ENCODE measurements at regions not wholly inside any gene's neighbourhood (a gene's known extent, or its start where the extent isn't known, plus 50 kb on each side); places are given as distances from the start of the nearest gene placed in this dataset.
"Not testable (repeated sequence)": the region's sequence is repeated elsewhere in the genome, so short reads cannot be mapped to it uniquely, and the experiment has no call there.

DNA sequence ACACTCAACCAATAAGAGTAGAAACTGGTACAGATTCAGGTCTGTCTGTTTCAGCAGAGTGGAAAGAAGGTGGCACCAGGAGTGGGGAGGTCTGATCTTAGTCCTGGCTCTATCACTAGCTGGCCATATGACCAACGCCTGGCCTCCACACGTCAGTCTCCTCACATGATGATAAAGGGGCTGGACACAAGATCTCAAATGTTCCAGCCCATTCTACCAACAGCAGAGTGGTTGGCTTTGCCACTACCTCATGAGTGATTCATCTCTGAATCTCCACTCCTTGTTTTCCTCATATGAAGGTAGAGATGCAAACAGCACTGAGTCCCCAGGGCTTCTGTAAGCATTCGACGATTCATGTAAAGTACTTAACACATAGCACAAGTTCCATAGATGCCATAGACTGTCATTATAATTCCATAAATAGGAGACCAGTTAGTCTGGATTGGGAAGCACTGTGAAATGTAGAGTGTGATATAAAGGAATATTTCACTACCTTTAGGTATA lies 281.9 kb upstream of the ASIC2 start:
- no peak for DNase-seq

DNA sequence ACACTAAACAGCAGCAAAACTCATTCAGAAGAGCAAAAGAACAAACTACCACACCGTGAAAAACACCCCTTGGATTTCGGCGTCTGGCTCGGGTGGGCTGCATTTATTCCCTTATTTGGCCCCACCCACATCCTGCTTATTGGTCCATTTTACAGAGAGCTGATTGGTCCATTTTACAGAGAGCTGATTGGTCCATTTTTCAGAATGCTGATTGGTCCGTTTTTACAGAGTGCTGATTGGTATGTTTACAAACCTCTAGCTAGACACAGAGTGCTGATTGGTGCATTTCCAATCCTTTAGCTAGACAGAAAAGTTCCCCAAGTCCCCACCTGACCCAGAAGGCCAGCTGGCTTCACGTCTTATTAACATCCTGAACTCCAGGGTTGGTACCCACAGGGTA lies 286.6 kb upstream of the ASIC2 start:
- DNase-seq, result not testable (repeated sequence)

DNA sequence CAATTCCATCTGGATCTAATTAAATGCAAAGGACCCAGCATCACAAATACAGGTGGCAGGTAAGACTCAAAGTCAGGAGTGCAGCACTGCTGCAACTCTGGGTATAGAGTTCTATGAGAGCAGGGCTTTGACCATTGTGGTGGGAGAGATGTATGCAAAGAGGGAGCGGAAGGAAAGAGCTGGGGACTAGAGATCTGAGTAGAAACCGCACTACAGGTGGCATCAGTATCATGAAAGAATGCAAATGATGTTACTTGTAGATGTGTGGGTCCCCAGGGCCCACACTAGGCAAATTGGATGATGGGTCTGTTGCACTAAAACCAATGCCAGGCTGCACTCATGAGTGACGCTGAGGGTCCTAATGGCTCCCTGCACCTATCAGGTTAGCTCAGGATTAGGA lies 287.1 kb upstream of the ASIC2 start:
- DNase-seq, result no peak

DNA sequence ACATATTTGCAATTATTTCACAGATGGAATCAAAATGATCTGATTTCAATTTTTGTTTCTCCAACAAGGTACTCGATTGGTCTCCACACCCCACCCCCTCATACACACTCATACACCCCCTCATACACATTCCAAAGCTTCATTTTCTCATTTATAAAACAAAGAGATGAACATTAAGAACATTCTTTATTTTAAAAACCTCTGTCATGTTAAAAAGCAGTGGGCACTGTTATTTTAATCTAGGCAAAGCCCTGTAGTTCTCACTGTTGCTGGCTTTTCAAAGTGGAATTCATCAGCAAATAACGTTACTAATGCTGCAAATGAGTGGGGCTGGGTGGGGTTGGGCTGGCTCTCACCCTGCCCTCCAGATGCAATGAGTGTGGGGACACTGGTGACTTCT lies 289.6 kb upstream of the ASIC2 start:
- no peak for DNase-seq

DNA sequence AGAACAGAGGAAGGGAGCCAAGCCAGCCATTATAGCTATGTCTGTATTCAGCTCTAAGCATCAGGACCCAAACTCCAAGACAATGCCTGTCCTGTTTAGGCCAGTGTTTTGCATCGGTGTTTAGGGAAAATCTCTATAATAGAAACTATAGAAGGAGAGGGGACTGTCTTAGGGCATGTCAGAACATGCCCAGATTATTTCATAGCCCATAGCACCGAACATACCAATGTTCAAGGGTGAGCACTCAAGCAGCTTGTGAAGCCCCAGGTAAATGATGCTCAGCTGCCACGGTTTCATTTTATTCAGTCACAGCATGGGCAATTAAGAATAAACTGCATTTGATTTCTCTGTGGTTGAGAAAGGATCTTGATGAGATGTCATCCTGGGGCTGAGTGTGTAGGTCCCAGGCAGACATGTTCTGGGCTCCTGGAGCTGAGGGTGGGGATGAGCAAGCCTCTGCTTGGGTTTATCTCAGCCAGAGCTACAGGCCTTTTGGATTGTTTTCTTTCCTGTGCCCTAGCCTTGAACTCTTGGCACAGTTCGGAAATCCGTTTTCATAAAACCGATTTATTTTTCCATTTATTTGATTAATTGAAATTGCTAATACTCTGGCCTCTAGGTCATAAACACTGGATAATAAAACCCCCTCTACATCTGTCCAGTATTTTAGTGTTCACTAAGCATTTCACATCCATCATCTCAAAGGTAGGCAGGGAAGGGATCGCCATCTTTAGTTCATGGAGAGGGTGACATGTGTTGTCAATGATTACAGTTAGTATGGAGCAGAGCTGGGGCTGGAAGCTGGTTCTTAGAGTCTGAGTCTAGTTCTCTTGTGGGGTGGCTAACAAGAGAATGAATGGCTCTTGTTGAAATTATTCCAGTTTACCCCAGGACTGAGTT lies 290.7 kb upstream of the ASIC2 start:
- no peak for DNase-seq

DNA sequence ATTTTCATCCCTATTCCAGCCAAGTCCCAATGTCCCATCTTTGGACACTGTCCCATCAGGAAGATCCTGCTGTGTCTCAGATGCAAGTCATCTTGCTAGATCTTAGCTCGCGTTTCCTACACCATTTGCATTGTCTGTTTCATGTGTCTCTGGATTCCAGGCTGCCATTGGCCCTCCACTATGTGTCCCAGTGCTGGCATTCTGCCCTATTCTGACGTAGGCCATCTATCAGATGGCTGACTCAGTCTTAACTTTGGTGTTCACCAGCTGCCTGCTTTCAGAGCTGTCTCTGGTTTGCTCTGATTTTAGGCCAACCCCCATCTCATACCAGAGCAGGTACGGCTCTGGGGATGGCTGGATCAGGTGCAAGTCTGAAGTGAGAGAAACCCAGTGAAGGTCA lies 300.9 kb upstream of the ASIC2 start:
- DNase-seq, result no peak

DNA sequence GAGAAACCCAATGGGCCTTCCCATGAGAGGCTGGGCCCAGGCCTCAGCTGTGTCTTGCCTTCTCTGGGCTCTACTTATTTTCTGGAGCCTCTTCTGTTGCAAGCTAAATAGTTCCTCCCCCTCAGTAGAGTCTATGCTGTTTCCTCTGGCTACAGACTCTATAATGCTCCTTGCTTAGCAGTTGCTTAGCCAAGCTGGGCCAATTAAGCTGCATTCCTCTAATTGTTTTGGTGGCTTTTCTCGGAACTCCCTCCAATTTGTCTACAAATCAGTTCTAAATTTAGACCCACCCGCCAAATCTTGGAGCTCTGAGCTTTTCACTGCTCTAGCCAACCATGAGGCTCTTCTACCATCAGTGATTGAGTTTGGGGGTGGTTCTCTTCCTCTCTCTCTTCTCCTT lies 302.7 kb upstream of the ASIC2 start:
- no peak for DNase-seq

DNA sequence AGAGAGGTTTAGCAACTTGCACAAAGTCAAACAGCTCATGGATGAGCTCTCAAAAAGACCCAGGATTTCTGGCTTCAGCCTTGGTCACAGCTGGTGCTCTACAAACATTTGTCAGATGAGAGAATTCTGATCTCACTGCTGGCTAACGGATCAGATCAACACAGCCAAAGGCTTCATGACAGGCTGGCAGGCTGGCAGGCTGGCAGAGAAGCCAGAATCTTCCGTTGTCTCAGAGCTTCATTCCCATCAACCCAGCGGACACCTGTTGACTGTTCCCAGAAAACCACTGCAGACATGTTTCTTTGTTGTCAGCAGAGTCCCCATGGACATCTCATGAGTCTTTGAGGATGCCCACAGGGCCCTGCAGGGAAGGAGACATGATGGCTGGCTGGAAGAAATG lies 303.8 kb upstream of the ASIC2 start:
- no peak for DNase-seq

DNA sequence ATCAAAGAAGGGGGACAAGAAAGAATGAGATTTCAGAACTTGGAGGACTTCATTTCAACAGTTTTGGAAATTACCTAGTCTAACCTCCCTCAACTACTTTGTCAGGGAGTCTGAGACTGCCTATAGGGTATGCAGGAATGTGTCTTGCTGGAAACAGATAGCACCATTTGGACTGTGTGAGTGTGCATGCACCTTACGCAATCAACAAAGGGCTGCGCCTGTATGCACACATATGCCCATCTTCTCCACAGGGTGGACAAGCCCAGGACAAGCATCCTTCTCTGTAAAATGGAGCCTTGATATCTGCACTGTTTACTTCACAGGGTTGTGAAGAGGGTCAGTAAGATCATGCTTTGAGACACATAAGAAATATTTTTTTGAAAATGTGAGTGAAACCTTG lies 305.7 kb upstream of the ASIC2 start:
- no peak for DNase-seq

DNA sequence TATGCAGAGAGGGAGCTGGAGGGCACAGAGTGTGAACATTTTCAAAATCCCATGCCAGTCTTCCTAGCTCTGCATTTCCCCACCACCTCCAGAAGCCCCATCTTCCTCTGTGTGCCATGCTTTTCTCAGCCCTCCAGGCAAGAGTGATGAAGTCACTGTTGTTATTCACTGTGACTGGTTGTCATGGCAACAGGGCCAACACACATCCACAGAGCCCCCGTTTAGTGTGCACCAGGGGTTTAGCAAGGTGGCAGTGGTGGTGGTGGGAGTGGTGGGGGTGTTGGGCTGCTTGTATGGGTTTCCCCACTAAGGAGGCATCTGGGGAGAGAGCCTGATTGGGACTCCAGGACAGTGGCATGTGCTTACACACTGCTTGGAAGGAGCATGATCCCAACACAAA lies 309.9 kb upstream of the ASIC2 start:
- no peak for DNase-seq

DNA sequence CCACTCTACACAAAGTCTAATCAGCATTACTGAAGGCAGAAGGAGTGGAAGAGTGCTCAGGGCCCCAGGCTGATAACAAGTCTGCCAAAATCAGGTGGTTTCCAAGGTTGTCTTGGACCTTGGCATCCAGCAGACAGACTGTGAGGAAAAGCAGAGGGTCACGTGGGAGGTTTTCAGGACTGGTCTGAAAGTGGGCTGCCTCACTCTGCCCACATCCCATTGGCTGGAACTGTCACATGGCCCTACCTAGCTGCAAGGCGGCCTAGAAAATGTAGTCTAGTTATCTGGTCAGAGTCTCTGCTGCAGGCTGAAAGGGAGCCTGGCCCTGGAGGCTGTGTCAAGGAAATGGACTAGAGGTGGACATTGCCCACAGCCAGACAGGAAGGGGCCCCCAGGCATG lies 310.7 kb upstream of the ASIC2 start:
- DNase-seq, result no peak

DNA sequence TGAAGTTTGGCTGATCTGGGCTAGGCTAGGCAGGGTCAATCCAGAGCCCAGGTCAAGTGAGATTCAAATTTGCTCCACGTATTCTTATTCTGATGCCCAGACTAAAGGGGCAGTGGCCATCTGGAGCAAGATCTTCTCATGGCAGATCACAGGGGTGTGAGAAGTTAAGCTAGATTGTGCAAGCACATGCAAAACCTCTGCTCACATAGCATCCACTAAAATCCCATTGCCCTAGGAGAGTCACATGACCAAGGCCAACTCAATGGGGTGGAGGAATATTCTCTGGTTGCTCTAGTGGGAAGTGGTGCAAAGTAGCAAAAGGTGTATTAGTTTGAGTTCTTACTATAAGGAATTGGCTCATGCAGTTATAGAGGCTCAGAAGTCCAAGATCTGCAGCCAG lies 318.4 kb upstream of the ASIC2 start:
- no peak for DNase-seq

DNA sequence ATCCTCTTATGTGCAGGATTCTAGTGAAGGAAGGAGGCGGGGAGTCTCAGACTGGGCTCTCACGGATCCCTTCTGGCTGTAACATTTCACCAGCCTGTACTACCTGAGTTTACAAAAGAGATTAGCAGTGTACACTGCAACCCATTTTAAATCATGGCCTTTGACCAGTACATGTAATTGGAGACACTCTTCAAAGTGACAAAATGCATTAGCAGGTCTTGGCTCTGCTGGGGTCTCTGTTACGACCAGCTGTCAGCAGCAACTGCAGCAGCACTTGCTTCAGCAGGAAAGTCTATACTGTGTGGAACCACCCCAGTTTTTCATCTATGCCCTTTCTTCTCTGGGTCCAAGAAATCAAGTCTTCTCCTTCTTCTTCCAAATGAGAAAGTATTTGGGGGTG lies 322.8 kb upstream of the ASIC2 start:
- no peak for DNase-seq

DNA sequence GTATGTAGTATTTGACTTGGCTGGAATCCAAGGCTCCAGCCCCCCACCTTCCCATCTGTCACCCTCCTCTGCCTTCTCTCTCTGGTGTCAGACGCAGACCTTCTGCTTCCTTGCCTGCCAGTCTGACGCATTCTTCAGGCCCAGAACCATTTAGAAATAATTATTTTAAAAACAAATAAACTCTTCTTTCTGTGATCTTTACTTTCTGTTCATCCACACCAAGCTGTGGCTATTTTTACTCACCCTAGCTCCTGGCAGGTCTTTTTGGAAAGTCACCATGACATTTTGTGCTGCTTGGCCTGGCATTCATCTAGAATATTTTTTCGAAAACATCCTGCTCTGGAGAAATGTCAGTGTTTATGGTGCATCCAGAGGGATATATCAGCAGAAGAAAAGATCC lies 330.7 kb upstream of the ASIC2 start:
- no peak for DNase-seq

DNA sequence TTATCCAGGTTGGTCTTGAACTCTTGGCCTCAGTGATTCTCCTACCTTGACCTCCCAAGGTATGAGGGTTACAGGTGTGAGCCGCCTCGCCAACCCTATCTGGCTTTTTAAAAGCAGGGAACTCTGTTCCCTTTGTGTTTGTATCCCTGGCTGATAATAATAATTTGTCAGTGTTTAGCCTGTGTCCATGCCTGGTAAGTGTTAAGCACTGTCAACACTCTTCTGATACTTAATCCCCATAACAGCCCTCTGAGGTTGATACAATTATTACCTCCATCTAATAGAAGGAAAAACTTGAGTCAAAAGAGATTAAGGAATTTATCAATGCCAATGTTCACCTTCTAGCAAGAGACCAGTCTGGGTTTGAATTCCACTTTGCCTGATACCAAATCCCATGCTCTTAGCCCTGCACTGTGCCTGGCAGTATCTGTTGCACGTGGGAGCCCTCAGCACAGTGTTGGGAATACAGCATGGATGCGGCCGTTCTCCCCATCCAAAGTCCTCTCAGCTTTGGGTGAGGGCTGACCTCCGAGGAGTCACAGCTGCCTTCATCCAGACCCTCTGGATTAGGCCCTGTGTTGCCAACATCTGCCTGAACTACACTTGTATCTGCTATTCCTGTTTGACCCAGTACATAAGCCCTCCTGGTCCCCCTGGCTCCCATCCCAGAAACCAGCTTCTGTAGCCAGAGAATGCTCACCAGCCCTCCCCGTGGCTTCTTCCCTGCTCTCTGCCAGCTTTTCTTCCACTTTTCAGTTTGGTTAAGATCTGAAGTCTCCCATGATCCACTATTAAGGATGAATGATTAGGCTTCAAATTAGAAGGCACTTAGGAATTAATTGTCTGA lies 335.6 kb upstream of the ASIC2 start:
- DNase-seq, result no peak

DNA sequence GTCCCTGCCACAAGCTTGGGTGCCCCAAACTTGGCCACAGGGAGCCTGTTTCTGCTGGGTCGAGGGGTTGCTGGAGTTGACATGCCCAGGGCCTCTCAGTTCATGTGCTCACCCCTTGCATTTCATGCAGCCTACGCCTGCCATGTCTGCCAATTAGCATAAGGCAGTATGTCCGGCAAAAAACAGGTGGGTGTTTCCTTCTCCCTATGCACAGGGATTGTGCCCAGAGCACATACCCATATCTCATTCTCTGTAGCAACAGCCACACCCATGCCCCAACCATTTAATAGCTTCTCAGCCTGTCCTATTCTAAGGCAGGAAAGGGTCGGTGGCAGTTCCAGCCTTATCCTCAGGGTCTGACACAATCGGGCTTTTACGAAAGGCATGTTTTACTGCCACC lies 340.4 kb upstream of the ASIC2 start:
- DNase-seq, result no peak

DNA sequence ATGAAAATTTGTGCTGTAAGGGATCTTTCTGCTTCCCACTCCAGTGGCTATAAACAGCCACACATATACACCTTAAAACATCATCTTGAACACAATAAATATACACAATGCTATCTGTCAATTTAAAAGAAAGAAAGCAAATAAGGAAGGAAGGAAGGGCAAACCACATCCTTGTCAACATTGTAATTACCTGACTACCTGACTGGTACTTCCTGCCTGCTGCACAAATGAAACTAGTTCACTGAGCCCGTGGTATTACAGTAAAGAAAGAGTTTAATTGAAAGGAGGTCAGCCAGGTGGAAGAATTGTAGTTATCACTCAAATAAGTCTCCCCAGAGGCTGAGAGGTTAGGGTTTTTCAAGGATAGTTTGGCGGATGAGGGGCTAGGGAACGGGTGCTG lies 344.4 kb upstream of the ASIC2 start:
- DNase-seq, result no peak

DNA sequence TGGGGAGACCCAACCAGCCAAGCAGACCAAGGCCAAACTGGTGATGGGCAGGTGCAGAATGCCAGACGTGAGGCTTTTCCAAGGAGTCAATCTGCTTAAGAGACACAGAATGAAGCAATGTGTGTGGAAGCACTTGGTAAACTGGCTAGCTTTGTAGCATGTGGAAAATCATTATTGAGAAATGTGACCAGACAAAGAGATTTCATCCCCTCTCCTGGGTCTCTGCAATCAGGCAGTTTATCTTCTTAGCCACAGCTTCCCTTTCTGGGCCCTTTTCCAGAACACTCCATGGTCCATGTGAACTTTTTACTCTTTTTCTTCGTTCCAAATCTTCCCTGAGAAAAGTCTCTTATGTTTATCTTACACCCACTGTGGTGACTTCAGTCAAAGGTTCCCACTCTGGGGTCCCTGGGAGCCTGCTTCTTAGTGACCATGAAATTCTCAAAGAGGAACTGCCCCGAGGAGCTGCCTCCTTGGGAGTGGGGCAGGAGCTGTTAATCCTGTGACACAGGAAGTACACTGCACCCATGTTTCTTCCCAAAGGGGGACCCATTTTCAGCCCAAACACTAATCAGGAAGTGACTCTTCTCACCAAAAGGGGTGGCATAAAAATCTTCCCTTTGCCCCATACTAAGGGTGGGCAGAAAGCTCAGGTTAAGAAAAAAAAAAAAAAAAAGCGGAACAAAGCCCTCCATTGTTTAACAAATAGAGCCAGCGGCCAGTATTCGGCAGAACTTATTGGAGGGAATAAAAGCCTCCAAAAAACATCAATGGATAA lies 346.2 kb upstream of the ASIC2 start:
- DNase-seq, result peak; percentile 16 to 34

DNA sequence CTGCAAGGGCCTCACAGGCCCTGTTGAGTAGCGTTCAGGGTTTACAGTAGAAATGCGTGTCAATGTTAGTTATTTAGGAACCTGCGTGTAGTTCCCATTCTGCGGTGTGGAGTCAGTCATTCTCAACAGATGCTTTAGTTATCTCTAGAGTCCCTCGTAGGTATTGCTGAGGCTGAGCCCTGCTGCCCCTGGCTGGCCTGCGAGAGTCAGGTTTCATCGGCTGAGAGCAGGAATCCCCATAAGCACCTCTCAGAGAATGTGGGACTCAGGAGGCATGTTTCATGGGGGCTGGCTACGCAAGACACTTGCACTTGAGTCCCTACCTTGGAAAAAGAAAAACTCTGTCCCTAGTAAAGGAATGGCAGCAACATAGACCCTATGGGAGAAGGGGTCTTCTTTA lies 347.5 kb upstream of the ASIC2 start:
- DNase-seq, result no peak

DNA sequence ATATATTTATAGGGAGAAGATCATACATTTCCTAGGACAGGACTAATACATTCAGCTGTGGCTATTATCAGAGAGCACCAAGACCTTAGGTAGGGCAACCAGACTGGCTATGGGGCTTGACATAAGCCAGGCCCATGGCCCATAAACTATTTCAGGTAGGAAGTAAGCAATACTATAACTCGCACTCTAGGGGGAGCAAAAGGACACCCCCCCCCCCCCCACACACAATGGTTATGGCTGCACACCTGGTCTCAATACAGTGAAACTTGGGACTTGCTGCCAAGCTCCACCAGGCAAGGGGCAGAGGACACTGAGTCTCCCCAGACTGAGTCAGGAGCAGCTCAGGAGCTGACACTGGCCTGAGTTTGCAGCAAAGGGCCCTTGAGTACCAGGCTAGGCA lies 348.9 kb upstream of the ASIC2 start:
- DNase-seq, result peak in 1 of 2 experiments; percentile 1

DNA sequence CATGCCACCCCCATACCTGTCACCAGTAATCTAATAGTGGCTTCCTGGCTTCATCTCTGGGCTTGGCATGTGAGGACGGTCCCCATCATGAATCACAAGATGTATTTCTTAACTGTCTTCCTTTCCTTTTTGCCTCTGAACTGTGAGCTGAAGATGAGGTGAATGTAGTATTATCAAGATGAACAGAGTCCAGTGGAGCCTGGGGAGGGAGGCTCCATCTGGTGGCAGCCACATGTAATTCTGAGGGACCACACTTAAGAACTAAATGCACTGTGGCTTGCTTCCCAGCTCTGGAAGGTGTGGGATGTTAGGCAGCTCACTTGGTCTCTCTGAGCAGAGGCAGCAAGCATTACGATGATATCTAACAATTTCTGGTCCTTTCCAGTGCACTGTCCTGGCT lies 354.9 kb upstream of the ASIC2 start:
- DNase-seq, result peak in 1 of 2 experiments; percentile 3

DNA sequence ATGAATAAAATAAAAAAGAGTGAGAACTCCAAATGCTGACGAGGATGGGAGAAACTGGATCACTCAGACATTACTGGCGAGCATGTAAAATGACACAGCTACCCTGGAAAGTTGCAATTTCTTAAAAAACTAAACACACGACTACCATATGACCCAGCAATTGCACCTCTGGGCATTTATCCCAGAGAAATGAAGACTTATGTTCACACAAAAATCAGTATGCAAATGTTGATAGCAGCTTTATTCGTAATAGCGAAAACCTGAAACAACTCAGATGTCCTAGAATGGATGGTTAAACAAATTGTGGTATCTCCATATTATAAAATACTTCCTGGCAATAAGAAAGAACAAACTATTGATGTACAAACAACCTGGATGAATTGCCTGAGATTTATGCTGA lies 357.2 kb upstream of the ASIC2 start:
- no peak for DNase-seq

DNA sequence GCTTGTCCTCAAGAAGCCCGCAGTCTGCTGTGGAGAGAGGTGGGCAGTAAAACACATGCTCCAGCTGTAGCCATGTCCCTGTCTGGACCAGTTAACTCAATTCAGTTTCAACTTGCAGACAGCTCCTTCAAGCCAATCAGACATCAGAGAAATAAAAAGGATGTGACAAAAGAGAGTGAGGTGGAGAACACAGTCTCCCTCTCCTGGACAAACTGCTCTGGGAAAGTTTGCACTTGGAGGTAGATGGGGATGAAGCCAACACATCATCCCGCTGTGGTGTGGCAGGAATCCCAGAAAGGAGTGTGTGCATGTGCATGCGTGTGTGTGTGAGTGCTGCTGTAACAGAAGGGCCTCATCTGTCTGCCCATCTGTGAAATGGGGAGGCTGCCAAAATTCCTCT lies 358.6 kb upstream of the ASIC2 start:
- DNase-seq, result peak in 1 of 2 experiments; percentile 1
